Adipose tissue (tissue), 3 donors: ENCODE measurements at regions not wholly inside any gene's neighbourhood (a gene's known extent, or its start where the extent isn't known, plus 50 kb on each side); places are given as distances from the start of the nearest gene placed in this dataset.

Experiments
- H3K27ac ChIP-seq: one replicate; pipeline ENCODE4 v1.5.1; 2013; ENCODE audit warnings: low read depth, low read length
- WGBS, 3 donors: extraction: QIAGEN DNeasy Blood & Tissue Kit; methylation state at CpG; one replicate each; pipeline ENCODE4 v1.1.7; 2013; 5-methylcytosine and 5-hydroxymethylcytosine counted together
- donor health status: healthy with polysubstance abuse.
- donor health status: Bipolar disorder and iron deficiency.
- donor health status: healthy.

GRCh38 chr9:108639091-108639490 is 216.7 kb downstream of the ACTL7B start:
- 74 to 92% (median 85%) methylated on average over 5 of the region's 5 CpGs for WGBS, 3 donors
- H3K27ac ChIP-seq: no peak overlapping the region

DNA sequence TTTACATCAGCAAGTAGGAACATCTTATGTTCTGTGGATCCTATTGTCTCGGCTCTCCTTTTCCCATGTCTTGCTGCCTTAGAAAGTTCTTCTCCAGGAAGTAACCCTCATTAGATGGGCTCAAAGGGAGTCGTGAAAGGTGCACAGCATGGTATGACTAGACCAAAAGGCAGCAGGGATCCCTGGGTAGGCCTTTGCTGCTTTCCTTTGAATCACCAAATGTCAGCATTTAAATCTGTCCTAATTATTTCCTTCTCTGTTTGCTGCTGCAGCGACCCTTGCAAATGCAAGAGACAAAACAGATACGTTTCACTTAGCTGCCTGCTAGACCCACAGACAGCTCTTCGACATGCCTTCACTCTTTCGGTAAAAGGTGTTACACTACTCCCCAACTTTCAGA is 218.4 kb downstream of the ACTL7B start:
- 59 to 71% (median 67%) methylated on average over 6 of the region's 6 CpGs for WGBS, 3 donors

DNA sequence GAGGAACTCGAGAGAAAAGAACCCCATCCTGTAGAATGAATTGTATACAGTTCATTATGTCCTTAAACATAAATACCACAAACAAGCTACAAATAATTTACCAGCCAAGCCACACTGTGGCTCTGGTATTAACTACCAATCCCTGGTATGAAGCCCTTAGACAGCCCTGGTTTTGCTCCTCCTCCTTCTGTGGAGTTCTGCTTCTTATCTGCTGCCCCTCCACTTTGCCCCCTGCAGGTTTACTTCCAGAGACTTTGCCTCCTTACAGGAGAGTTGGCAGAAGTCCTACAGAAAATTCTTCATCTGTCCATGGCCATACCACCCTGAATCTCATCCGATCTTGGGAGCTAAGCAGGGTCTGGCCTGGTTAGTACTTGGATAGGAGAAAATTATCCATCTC is 219.8 kb downstream of the ACTL7B start:
- WGBS, 3 donors: 50 to 59% (median 51%) methylated on average over 2 of the region's 2 CpGs
- H3K27ac ChIP-seq: no peak overlapping the region

More for the DNA sequence above, 218.4 kb downstream of the ACTL7B start:
- H3K27ac ChIP-seq: no peak overlapping the region

DNA sequence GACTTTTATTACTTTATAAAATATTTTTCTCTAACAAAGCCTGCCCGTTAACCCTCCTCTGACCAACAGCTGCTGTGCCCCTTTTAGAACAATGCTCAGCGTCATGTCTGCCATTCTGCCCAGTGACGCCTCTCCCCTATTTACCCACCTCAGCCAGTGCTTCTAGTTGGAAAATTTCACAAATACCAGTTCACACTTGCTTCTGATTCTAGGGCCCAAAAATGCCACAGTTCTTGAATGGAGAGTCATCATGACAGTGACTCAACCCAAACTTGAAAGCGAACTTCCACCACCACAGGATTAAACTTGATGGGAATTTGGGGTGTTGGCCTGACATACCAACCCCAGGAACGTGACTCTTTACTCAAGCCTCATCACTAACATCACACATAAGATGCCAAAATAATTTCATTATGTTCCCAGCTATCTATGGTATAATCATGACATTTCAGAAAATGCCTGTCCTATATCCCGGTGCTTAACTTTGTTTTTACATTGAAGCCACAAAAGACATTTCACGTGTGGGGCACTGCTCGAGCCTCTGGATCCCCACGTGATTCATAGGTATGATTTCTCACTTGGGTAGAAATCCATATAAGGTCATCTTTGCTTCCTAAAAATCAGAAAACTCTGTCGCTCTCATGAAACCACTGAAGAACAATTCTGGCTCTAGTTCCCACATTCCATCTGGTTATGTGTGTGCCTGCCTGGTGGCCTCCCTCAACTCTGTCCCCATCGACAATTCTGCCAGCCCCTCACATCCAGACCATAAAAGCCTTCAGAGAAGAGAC is 220.9 kb downstream of the ACTL7B start:
- H3K27ac ChIP-seq: no peak overlapping the region
- WGBS, 3 donors: 77 to 88% (median 85%) methylated on average over 11 of the region's 11 CpGs

DNA sequence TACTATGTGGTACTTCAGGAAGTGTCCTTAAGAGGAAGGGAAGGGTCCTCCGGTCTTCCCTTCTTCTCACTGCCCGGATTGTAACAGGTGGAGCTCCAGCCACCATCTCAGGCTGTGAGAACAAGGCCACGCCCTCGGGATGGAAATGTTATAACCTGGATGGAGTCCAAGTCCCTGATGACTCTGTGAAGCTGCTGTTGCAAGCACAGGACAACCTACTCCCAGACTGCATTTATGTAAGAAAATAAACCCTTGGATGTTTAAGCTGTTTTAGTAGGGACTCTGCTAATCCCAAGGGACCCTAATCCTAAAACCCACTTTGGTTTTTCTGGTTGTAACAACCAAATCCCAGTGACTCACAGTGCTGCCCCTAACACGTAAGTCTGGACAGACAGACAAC is 221.6 kb downstream of the ACTL7B start:
- no peak overlapping the region for H3K27ac ChIP-seq
- 36 to 56% (median 39%) methylated on average over 5 of the region's 5 CpGs for WGBS, 3 donors

GRCh38 chr9:108631496-108632285 is 224.1 kb downstream of the ACTL7B start:
- H3K27ac ChIP-seq: no peak overlapping the region
- 56 to 59% (median 56%) methylated on average over 3 of the region's 3 CpGs for WGBS, 3 donors

GRCh38 chr9:108628316-108628715 is 227.5 kb downstream of the ACTL7B start:
- H3K27ac ChIP-seq: no peak overlapping the region

- H3K27ac ChIP-seq: no peak overlapping the region
- 91 to 93% (median 92%) methylated on average over 19 of the region's 19 CpGs for WGBS, 3 donors
Measured at GRCh38 chr9:108626743-108627142, 229.0 kb downstream of the ACTL7B start.

DNA sequence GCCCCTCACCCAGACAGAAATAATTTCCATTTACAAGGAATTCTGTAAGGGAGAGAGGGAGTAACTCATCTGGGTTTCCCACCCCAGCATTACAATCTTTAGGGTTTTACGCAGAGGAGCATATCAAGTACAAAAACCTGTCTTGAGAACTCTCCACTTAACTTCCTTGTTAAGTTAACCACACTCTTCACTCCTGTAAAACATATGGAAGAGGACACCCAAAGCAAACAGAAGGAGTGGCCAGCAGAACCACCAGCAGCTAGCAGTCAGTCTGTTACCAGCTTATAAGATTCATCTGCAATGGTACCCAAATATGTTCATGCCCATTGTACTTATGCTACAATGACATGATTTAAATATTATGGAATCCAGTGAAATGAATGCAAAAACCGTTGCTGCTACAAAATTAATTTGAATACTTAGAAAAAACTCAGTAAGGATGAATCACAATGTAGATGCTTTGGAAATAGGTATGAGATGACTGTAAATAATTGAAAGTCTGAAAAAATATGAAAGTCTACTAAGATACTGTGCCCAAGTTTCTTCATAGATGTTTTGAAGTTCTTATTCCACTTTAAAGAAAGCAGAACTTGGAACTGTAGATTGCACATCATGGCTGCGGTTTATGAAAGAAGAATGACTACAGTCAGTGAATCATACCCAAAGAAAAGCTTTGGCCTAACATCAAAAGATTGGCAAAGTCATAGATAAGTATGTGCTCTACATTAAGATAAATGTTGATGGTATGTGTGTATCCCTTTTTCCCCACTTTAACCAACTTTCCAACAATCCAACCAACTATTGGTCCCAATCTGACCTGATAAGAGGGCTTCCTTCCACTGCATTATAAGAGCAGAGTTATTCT is 233.6 kb downstream of the ACTL7B start:
- H3K27ac ChIP-seq: no peak overlapping the region
- 63 to 76% (median 66%) methylated on average over 3 of the region's 3 CpGs for WGBS, 3 donors

DNA sequence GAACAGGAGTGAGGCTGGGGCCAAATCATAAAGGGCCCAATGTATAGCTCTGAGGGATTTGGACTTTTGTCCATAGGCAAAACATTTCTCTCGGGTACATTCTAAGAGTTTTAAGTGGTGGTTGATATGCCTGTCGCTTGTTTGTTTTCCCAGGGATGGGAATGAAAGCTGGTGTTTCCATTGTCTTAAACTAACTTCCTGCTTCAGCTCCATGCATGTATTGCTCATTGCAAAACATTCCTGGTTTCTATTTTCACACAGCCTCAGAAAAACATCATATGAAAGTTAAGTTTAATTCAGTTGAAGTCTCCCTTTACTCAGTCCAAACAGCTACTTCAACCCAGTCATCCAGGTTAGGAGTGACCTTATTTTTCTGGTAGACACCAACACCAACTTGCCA is 235.0 kb downstream of the ACTL7B start:
- no peak overlapping the region for H3K27ac ChIP-seq
- WGBS, 3 donors: 52 to 87% (median 64%) methylated on average over 2 of the region's 2 CpGs

GRCh38 chr9:108618906-108619550 is 236.8 kb downstream of the ACTL7B start:
- no peak overlapping the region for H3K27ac ChIP-seq
- 79 to 94% (median 94%) methylated on average over 8 of the region's 8 CpGs for WGBS, 3 donors

DNA sequence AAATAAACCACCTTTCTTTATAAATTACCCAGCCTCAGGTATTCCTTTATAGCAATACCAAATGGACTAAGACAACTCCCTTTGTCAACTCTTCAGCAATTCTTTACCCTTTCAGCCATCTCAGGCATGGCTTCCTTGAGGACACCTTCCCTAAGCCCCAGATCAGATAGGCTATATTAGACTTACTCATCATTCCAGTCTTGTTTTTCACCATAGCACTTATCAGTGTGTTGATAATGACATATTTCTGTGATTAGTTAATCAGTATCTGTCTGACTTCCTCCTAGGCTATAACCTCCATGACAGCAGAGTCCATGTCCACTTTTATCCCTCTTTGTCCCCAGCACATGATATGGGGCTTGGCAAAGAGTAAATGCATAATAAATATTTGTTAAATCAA is 238.1 kb downstream of the ACTL7B start:
- H3K27ac ChIP-seq: no peak overlapping the region

DNA sequence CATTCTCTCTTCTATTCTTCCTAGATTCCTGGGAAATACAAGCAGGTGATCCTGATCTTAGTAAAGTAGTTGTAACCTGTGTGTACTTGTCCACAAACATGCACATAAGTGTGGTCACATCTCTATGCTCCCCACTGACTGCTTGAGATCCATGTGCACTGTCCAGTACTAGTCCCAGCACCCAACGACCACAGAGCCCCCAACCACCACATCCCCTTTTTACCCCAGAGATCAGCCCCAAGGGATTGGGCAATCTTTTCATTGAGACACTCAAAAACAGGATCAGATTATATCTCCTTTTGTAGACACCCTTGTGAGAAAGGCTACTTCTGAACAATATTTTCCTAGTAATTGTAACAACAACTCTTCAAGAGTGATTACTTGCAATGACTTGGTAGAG is 240.6 kb downstream of the ACTL7B start:
- no peak overlapping the region for H3K27ac ChIP-seq
- WGBS, 3 donors: 30 to 46% (median 40%) methylated on average over 1 of the region's 1 CpG

GRCh38 chr9:108612513-108612912 is 243.3 kb downstream of the ACTL7B start:
- WGBS, 3 donors: 72 to 90% (median 83%) methylated on average over 2 of the region's 2 CpGs
- H3K27ac ChIP-seq: no peak overlapping the region

GRCh38 chr9:108609897-108610253 is 245.9 kb downstream of the ACTL7B start:
- WGBS, 3 donors: 47 to 61% (median 56%) methylated on average over 2 of the region's 2 CpGs
- H3K27ac ChIP-seq: no peak overlapping the region

GRCh38 chr9:108609227-108609896 is 246.4 kb downstream of the ACTL7B start:
- no peak overlapping the region for H3K27ac ChIP-seq
- 55 to 62% (median 55%) methylated on average over 4 of the region's 4 CpGs for WGBS, 3 donors

- WGBS, 3 donors: 66 to 89% (median 84%) methylated on average over 4 of the region's 4 CpGs
- no peak overlapping the region for H3K27ac ChIP-seq
Measured at GRCh38 chr9:108607607-108608006, 248.2 kb downstream of the ACTL7B start.

GRCh38 chr9:108606401-108606800 is 249.4 kb downstream of the ACTL7B start:
- no peak overlapping the region for H3K27ac ChIP-seq
- WGBS, 3 donors: 65 to 82% (median 81%) methylated on average over 4 of the region's 4 CpGs
